ENCODE measurements at regions not wholly inside any gene's neighbourhood (a gene's known extent, or its start where the extent isn't known, plus 50 kb on each side); places are given as distances from the start of the nearest gene placed in this dataset.

- no peaks in the 10 kb centered on the region for H3K4me1 ChIP-seq (ENCODE audit: insufficient read depth)
- H3K27me3 ChIP-seq: no peaks in the 10 kb centered on the region
- WGBS, 3 donors: 78 to 81% (median 79%) methylated on average over 8 of the region's 8 CpGs
- no peak for TF ChIP-seq EP300 (IDR thresholded peaks at IDR 0.05)
- no peak for TF ChIP-seq POLR2A (IDR thresholded peaks at IDR 0.05)
- TF ChIP-seq CTCF (IDR thresholded peaks at IDR 0.05): no peak
- intact Hi-C loops (cut with DNase I): no loop called here
- DNase-seq: no peak
- H3K4me3 ChIP-seq: no peak overlapping the region
- no peaks in the 10 kb centered on the region for H3K9me3 ChIP-seq
- H3K27ac ChIP-seq: no peak overlapping the region
- no peaks in the 10 kb centered on the region for H3K36me3 ChIP-seq
Measured at GRCh38 chr10:111131168-111131799, 54.5 kb downstream of the ADRA2A start.

DNA sequence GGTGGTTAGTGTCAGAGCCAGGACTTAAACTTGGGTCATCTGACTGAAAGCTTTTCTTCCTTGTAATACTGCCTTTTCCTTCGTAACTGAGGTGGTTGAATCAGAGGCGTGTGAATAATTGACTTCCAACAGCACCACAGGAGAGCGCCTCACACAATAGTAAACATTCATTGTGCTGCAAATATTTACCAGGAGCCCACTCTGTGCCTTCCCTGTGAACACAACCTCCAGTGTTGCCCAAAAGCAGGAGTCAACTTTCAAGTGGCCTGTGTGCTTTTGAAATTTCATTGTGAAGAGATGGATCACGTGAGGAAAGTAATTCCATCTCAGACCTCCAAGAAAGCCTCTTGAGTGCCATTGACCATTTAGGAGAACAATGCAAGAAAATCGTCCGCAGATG, 60.2 kb downstream of the ADRA2A start:
- no peak overlapping the region for H3K4me3 ChIP-seq
- H3K36me3 ChIP-seq: no peaks in the 10 kb centered on the region
- H3K4me1 ChIP-seq (ENCODE audit: insufficient read depth): no peaks in the 10 kb centered on the region
- DNase-seq: no peak
- no peaks in the 10 kb centered on the region for H3K9me3 ChIP-seq
- no peaks in the 10 kb centered on the region for H3K27me3 ChIP-seq
- TF ChIP-seq POLR2A (IDR thresholded peaks at IDR 0.05) (no peak), EP300 (IDR thresholded peaks at IDR 0.05) (no peak), CTCF (IDR thresholded peaks at IDR 0.05) (no peak)
- WGBS, 3 donors: 68 to 77% (median 72%) methylated on average over 6 of the region's 6 CpGs
- no peak overlapping the region for H3K27ac ChIP-seq
- intact Hi-C loops (cut with DNase I): no loop called here

DNA sequence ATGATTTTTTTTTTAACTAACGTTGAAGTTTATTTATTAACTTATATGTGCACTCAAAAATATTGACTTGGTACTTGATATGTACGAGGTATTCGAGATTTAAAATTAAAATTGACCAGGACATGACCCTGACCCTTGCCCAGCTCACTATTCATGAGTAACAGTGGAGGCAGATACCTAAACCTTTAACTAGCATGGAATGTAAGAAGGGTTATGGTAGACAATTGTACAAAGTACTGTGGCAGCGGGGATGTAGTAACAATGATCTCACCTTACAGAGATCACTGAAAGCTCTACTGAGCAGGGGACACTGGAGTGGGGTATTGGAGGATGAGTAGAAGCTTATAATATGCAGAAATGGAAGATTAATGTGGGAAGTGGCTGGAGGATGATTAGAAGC, 60.8 kb downstream of the ADRA2A start:
- TF ChIP-seq EP300 (IDR thresholded peaks at IDR 0.05) (no peak), POLR2A (IDR thresholded peaks at IDR 0.05) (no peak), CTCF (IDR thresholded peaks at IDR 0.05) (no peak)
- H3K27ac ChIP-seq: no peak overlapping the region
- H3K27me3 ChIP-seq: no peaks in the 10 kb centered on the region
- intact Hi-C loops (cut with DNase I): no loop called here
- no peaks in the 10 kb centered on the region for H3K9me3 ChIP-seq
- DNase-seq: no peak
- no peaks in the 10 kb centered on the region for H3K4me1 ChIP-seq (ENCODE audit: insufficient read depth)
- no peaks in the 10 kb centered on the region for H3K36me3 ChIP-seq
- WGBS, 3 donors: 56 to 60% (median 58%) methylated on average over 4 of the region's 4 CpGs
- no peak overlapping the region for H3K4me3 ChIP-seq

DNA sequence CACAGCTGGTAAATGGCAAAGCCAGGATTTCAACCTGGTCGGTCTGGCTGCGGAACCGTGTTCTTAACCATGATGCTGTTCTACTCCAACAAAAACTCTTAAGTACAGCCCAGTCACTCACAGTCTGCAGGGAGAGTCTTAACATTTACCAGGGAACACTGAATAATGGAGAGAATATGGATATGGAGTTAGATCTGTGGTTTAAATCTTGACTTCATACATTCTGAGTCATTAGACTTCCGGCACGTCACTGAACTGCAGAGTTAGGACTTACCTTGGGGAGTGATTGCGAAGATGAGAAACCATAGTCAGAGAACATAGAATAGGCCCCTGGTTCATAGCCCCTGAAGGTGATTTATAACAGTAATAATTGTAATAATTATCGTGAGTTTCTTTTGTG, 61.7 kb downstream of the ADRA2A start:
- H3K27ac ChIP-seq: no peak overlapping the region
- no peak for DNase-seq
- H3K4me1 ChIP-seq (ENCODE audit: insufficient read depth): no peaks in the 10 kb centered on the region
- H3K4me3 ChIP-seq: no peak overlapping the region
- H3K27me3 ChIP-seq: no peaks in the 10 kb centered on the region
- no peaks in the 10 kb centered on the region for H3K9me3 ChIP-seq
- WGBS, 3 donors: 89 to 96% (median 92%) methylated on average over 7 of the region's 7 CpGs
- TF ChIP-seq CTCF (IDR thresholded peaks at IDR 0.05) (no peak), POLR2A (IDR thresholded peaks at IDR 0.05) (no peak), EP300 (IDR thresholded peaks at IDR 0.05) (no peak)
- intact Hi-C loops (cut with DNase I): no loop called here
- H3K36me3 ChIP-seq: no peaks in the 10 kb centered on the region
